Caco-2 (cell line): ENCODE measurements at regions not wholly inside any gene's neighbourhood (a gene's known extent, or its start where the extent isn't known, plus 50 kb on each side); places are given as distances from the start of the nearest gene placed in this dataset.

Experiments
- BruUV-seq: library from RNA; stranded (reverse); fragments of 400-500 nt; replicated peaks from 2 replicates; lab custom pipeline; 2021; lab: Mats Ljungman, UMichigan
- CTCF ChIA-PET: fragments of 300-600 bp; sonication (Branson Sonifier 250); formaldehyde crosslinking; loops from one replicate; lab custom pipeline; 2022; ENCODE audit warnings: antibody characterized with exemption; lab: Charles Lee
- POLR2A ChIA-PET: fragments of 300-600 bp; sonication (Branson Sonifier 250); formaldehyde crosslinking; loops from one replicate; lab custom pipeline; 2022; ENCODE audit warnings: antibody characterized with exemption; lab: Charles Lee
- DNase-seq, 2 experiments: peaks; one replicate each; pipeline versions ENCODE4 v3.0.0 to v3.0.0-alpha.2; 2020 to 2022
- H3K27me3 ChIP-seq: replicated peaks from 2 replicates; pipeline ENCODE4 v1.6.0; 2011; ENCODE audit warnings: low read length; ENCODE audit not compliant: control insufficient read depth, insufficient read depth
- H3K36me3 ChIP-seq: 2 replicates; pipeline ENCODE4 v1.5.1; 2011; ENCODE audit warnings: low read length; ENCODE audit not compliant: control insufficient read depth, insufficient read depth
- H3K4me1 ChIP-seq: fragments of 250-450 bp; sonication (Bioruptor Pico); 2 replicates; pipeline ENCODE4 v1.5.1; 2020; ENCODE audit warnings: mild to moderate bottlenecking
- H3K4me3 ChIP-seq: 2 replicates; pipeline ENCODE4 v1.5.1; 2011; ENCODE audit warnings: low read depth, mild to moderate bottlenecking, control low read depth, low read length
- H3K9me3 ChIP-seq: fragments of 250-450 bp; sonication (Bioruptor Pico); 2 replicates; pipeline ENCODE4 v1.5.1; 2020; ENCODE audit warnings: mild to moderate bottlenecking, moderate library complexity
- H3K27ac Mint-ChIP-seq: one replicate; pipeline ENCODE4 v1.8.0; 2022; ENCODE audit warnings: mixed read lengths; ENCODE audit not compliant: unreplicated experiment
- H3K27me3 Mint-ChIP-seq: one replicate; pipeline ENCODE4 v1.8.0; 2022; ENCODE audit warnings: mixed read lengths; ENCODE audit not compliant: insufficient read depth, unreplicated experiment
- H3K36me3 Mint-ChIP-seq: one replicate; pipeline ENCODE4 v1.8.0; 2022; ENCODE audit warnings: mild to moderate bottlenecking, mixed read lengths; ENCODE audit not compliant: insufficient read depth, unreplicated experiment
- H3K4me1 Mint-ChIP-seq: one replicate; pipeline ENCODE4 v1.8.0; 2022; ENCODE audit warnings: low read depth, mixed read lengths; ENCODE audit not compliant: unreplicated experiment
- H3K4me3 Mint-ChIP-seq: one replicate; pipeline ENCODE4 v1.8.0; 2022; ENCODE audit warnings: mild to moderate bottlenecking, moderate library complexity, mixed read lengths; ENCODE audit not compliant: unreplicated experiment
- H3K9me3 Mint-ChIP-seq: one replicate; pipeline ENCODE4 v1.8.0; 2022; ENCODE audit warnings: mixed read lengths; ENCODE audit not compliant: unreplicated experiment
- CTCF ChIP-seq, 2 experiments: fragments of 200-600 bp in 1 of 2; IDR thresholded peaks; 1 replicate in 1 of 2; 2 replicates in 1 of 2; pipeline versions ENCODE4 v1.5.1 to v1.8.0; 2011 to 2022; ENCODE audit warnings: antibody characterized with exemption in 1 of 2, control low read depth in 1 of 2, inconsistent platforms in 1 of 2, low read depth in 1 of 2, low read length in 1 of 2, mild to moderate bottlenecking in 1 of 2, moderate library complexity in 1 of 2; ENCODE audit not compliant: insufficient read depth in 1 of 2, severe bottlenecking in 1 of 2, unreplicated experiment in 1 of 2
- intact Hi-C: fragments of 100-400 bp; cut with micrococcal nuclease; formaldehyde crosslinking; loops from one replicate; pipeline ENCODE4 v1.10.0; 2022; ENCODE audit not compliant: unreplicated experiment

- no peak for DNase-seq
- no peaks in the 10 kb centered on the region for H3K27me3 ChIP-seq
- no peak for TF ChIP-seq CTCF (IDR thresholded peaks at IDR 0.05; ENCODE audit: insufficient read depth in 1 of 2, low read depth in 1 of 2, low read length in 1 of 2, severe bottlenecking in 1 of 2, unreplicated experiment in 1 of 2)
- no peak overlapping the region for H3K4me3 ChIP-seq
- ChIA-PET CTCF (no interaction called here), POLR2A (interaction anchor here (0.6 kb wide), 1 partner anchor 116 kb away, joined by 5 read pairs; no protein-coding TSS in a partner anchor)
- H3K9me3 ChIP-seq = no peaks in the 10 kb centered on the region
- no peaks in the 10 kb centered on the region for H3K36me3 ChIP-seq
- Mint-ChIP-seq H3K27ac (no peak overlapping the region), H3K27me3 (no peaks in the 10 kb centered on the region), H3K9me3 (peaks cover 8% of the 10 kb centered on the region), H3K4me3 (no peak overlapping the region), H3K4me1 (peaks cover 3% of the 10 kb centered on the region), H3K36me3 (no peaks in the 10 kb centered on the region)
- no TSS peak for BruUV-seq
- H3K4me1 ChIP-seq = 0 out of 2 replicates have a peak, but pooled peaks cover 3% of the 10 kb centered on the region
- intact Hi-C loops = no loop called here
These were observed 181.9 kb downstream of the GJA1 start for GRCh38 chr6:121617388-121617787.

- Mint-ChIP-seq H3K4me1 (peaks cover 4% of the 10 kb centered on the region), H3K36me3 (no peaks in the 10 kb centered on the region), H3K27me3 (no peaks in the 10 kb centered on the region), H3K9me3 (peaks cover 8% of the 10 kb centered on the region), H3K4me3 (no peak overlapping the region), H3K27ac (no peak overlapping the region)
- H3K9me3 ChIP-seq = no peaks in the 10 kb centered on the region
- H3K4me3 ChIP-seq = no peak overlapping the region
- ChIA-PET CTCF (no interaction called here), POLR2A (no interaction called here)
- no TSS peak for BruUV-seq
- intact Hi-C loops = no loop called here
- no peaks in the 10 kb centered on the region for H3K27me3 ChIP-seq
- H3K4me1 ChIP-seq = no peaks in the 10 kb centered on the region
- no peaks in the 10 kb centered on the region for H3K36me3 ChIP-seq
- no peak for DNase-seq
- no peak for TF ChIP-seq CTCF (IDR thresholded peaks at IDR 0.05; ENCODE audit: insufficient read depth in 1 of 2, low read depth in 1 of 2, low read length in 1 of 2, severe bottlenecking in 1 of 2, unreplicated experiment in 1 of 2)
These were observed 183.6 kb downstream of the GJA1 start for GRCh38 chr6:121619013-121619412.

GRCh38 chr6:121619987-121620740 is 184.7 kb downstream of the GJA1 start:
- no peak for TF ChIP-seq CTCF (IDR thresholded peaks at IDR 0.05; ENCODE audit: insufficient read depth in 1 of 2, low read depth in 1 of 2, low read length in 1 of 2, severe bottlenecking in 1 of 2, unreplicated experiment in 1 of 2)
- Mint-ChIP-seq H3K36me3 (no peaks in the 10 kb centered on the region), H3K27me3 (no peaks in the 10 kb centered on the region), H3K27ac (no peak overlapping the region), H3K4me1 (peaks cover 4% of the 10 kb centered on the region), H3K9me3 (peaks cover 8% of the 10 kb centered on the region), H3K4me3 (no peak overlapping the region)
- ChIA-PET POLR2A (no interaction called here), CTCF (no interaction called here)
- H3K9me3 ChIP-seq = no peaks in the 10 kb centered on the region
- no peaks in the 10 kb centered on the region for H3K4me1 ChIP-seq
- no peaks in the 10 kb centered on the region for H3K27me3 ChIP-seq
- DNase-seq = no peak
- intact Hi-C loops = no loop called here
- no peaks in the 10 kb centered on the region for H3K36me3 ChIP-seq
- H3K4me3 ChIP-seq = no peak overlapping the region
- BruUV-seq = no TSS peak
